Osteocyte (in vitro differentiated cells): ENCODE measurements at regions not wholly inside any gene's neighbourhood (a gene's known extent, or its start where the extent isn't known, plus 50 kb on each side); places are given as distances from the start of the nearest gene placed in this dataset.

Experiments
- DNase-seq: peaks from one replicate; pipeline ENCODE4 v3.0.0; 2021; ENCODE audit warnings: mixed read lengths; ENCODE audit not compliant: unreplicated experiment; ENCODE audit errors: extremely low spot score
- H3K27ac Mint-ChIP-seq: one replicate; pipeline ENCODE4 v1.8.0; 2021; ENCODE audit warnings: mild to moderate bottlenecking, mixed read lengths; ENCODE audit not compliant: unreplicated experiment
- H3K27me3 Mint-ChIP-seq: one replicate; pipeline ENCODE4 v1.8.0; 2021; ENCODE audit warnings: mixed read lengths; ENCODE audit not compliant: unreplicated experiment
- H3K36me3 Mint-ChIP-seq: one replicate; pipeline ENCODE4 v1.8.0; 2021; ENCODE audit warnings: mixed read lengths; ENCODE audit not compliant: unreplicated experiment
- H3K4me1 Mint-ChIP-seq: one replicate; pipeline ENCODE4 v1.8.0; 2021; ENCODE audit warnings: mixed read lengths; ENCODE audit not compliant: unreplicated experiment
- H3K4me3 Mint-ChIP-seq: one replicate; pipeline ENCODE4 v1.8.0; 2021; ENCODE audit warnings: mild to moderate bottlenecking, moderate library complexity, mixed read lengths; ENCODE audit not compliant: unreplicated experiment
- H3K9me3 Mint-ChIP-seq: one replicate; pipeline ENCODE4 v1.8.0; 2021; ENCODE audit warnings: mixed read lengths; ENCODE audit not compliant: unreplicated experiment
- CTCF ChIP-seq: fragments of 200-600 bp; sonication (generic); IDR thresholded peaks from 2 replicates; pipeline ENCODE4 v1.5.0; 2021; ENCODE audit warnings: antibody characterized with exemption, mild to moderate bottlenecking, moderate library complexity

- DNase-seq: no peak
Observed at GRCh38 chr12:105823810-105824209, 314.9 kb downstream of the NUAK1 start.

GRCh38 chr12:105825141-105825540 is 313.6 kb downstream of the NUAK1 start:
- H3K4me1 Mint-ChIP-seq: peaks cover 15% of the 10 kb centered on the region
- TF ChIP-seq CTCF: no peak
- no peaks in the 10 kb centered on the region for H3K9me3 Mint-ChIP-seq
- H3K27me3 Mint-ChIP-seq: no peaks in the 10 kb centered on the region
- no peak overlapping the region for H3K4me3 Mint-ChIP-seq
- no peak overlapping the region for H3K27ac Mint-ChIP-seq
- H3K36me3 Mint-ChIP-seq: peaks cover 2% of the 10 kb centered on the region
- DNase-seq: no peak

More at GRCh38 chr12:105823810-105824209, 314.9 kb downstream of the NUAK1 start:
- TF ChIP-seq CTCF: no peak
- Mint-ChIP-seq H3K9me3 (no peaks in the 10 kb centered on the region), H3K4me1 (peaks cover 23% of the 10 kb centered on the region), H3K27me3 (no peaks in the 10 kb centered on the region), H3K27ac (no peak overlapping the region), H3K36me3 (peaks cover 2% of the 10 kb centered on the region), H3K4me3 (no peak overlapping the region)

GRCh38 chr12:105831372-105831771 is 307.4 kb downstream of the NUAK1 start:
- TF ChIP-seq CTCF: no peak
- Mint-ChIP-seq H3K36me3 (no peaks in the 10 kb centered on the region), H3K27ac (no peak overlapping the region), H3K4me1 (no peaks in the 10 kb centered on the region), H3K4me3 (no peak overlapping the region), H3K27me3 (no peaks in the 10 kb centered on the region), H3K9me3 (no peaks in the 10 kb centered on the region)
- DNase-seq: no peak

GRCh38 chr12:105832021-105832420 is 306.7 kb downstream of the NUAK1 start:
- H3K27ac Mint-ChIP-seq: no peak overlapping the region
- no peaks in the 10 kb centered on the region for H3K27me3 Mint-ChIP-seq
- H3K36me3 Mint-ChIP-seq: no peaks in the 10 kb centered on the region
- H3K9me3 Mint-ChIP-seq: no peaks in the 10 kb centered on the region
- H3K4me1 Mint-ChIP-seq: no peaks in the 10 kb centered on the region
- no peak for DNase-seq
- no peak for TF ChIP-seq CTCF
- H3K4me3 Mint-ChIP-seq: no peak overlapping the region

- Mint-ChIP-seq H3K9me3 (no peaks in the 10 kb centered on the region), H3K27me3 (no peaks in the 10 kb centered on the region), H3K4me1 (no peaks in the 10 kb centered on the region), H3K4me3 (no peak overlapping the region), H3K36me3 (no peaks in the 10 kb centered on the region), H3K27ac (no peak overlapping the region)
- DNase-seq: no peak
- TF ChIP-seq CTCF: no peak
Observed at GRCh38 chr12:105832806-105833205, 305.9 kb downstream of the NUAK1 start.
